ENCODE measurements at regions not wholly inside any gene's neighbourhood (a gene's known extent, or its start where the extent isn't known, plus 50 kb on each side); places are given as distances from the start of the nearest gene placed in this dataset.

DNA sequence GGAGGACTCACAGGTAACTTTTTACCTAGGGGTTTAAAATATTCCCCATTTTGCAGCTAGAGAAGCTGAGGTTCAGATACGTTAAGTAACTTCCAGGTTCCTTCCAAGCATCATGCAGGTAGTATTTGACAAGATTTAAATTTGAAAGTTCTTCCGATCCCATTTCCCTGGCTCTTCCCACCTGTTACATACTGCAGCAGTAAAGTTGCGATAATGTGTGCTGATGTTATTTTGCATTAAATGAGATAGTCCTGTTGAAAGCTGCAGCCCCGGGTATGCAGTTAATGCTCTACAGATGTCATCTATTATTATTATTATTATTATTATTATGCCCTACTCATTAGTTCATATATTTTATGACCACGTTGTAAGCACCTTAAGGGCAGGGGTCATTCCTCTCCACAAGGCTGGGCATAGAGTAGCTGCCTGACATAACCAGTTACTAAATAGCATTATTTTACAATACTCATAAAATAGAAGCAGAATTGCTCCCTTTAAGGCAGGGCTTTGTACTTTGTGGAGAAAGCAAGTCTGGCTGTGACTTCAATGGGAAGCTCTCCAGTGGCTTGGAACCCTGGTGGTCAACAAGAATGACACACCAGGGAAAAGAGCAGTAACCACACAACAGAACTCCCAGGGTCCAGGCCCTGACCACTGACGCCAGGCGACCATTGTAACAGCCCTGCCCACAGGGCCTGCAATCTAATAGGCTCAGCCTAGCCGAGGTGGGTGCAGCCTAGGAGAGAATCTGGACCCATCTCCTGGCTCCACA is 90.8 kb upstream of the CALM2 start:
- TF ChIP-seq, protein P1, sequence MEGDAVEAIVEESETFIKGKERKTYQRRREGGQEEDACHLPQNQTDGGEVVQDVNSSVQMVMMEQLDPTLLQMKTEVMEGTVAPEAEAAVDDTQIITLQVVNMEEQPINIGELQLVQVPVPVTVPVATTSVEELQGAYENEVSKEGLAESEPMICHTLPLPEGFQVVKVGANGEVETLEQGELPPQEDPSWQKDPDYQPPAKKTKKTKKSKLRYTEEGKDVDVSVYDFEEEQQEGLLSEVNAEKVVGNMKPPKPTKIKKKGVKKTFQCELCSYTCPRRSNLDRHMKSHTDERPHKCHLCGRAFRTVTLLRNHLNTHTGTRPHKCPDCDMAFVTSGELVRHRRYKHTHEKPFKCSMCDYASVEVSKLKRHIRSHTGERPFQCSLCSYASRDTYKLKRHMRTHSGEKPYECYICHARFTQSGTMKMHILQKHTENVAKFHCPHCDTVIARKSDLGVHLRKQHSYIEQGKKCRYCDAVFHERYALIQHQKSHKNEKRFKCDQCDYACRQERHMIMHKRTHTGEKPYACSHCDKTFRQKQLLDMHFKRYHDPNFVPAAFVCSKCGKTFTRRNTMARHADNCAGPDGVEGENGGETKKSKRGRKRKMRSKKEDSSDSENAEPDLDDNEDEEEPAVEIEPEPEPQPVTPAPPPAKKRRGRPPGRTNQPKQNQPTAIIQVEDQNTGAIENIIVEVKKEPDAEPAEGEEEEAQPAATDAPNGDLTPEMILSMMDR (IDR thresholded peaks at IDR 0.05 in 2 of 3, conservative IDR thresholded peaks at IDR 0.05 in 1 of 3; ENCODE audit: insufficient read depth in 2 of 3, low read depth in 1 of 3, low read length in 3 of 3), result no peak
- no peak for TF ChIP-seq RAD21 (CRISPR knock-in tag; conservative IDR thresholded peaks at IDR 0.05 in 1 of 2, IDR thresholded peaks at IDR 0.05 in 1 of 2)
- no peak for TF ChIP-seq ZNF354B (CRISPR knock-in tag; IDR thresholded peaks at IDR 0.05)
- no peak for TF ChIP-seq POLR2AphosphoS5 (IDR thresholded peaks at IDR 0.05; ENCODE audit: control insufficient read depth, insufficient read depth, low read depth, low read length)
- TF ChIP-seq, protein P2, sequence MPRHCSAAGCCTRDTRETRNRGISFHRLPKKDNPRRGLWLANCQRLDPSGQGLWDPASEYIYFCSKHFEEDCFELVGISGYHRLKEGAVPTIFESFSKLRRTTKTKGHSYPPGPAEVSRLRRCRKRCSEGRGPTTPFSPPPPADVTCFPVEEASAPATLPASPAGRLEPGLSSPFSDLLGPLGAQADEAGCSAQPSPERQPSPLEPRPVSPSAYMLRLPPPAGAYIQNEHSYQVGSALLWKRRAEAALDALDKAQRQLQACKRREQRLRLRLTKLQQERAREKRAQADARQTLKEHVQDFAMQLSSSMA (CRISPR knock-in tag; IDR thresholded peaks at IDR 0.05), result no peak
- TF ChIP-seq, protein P3, sequence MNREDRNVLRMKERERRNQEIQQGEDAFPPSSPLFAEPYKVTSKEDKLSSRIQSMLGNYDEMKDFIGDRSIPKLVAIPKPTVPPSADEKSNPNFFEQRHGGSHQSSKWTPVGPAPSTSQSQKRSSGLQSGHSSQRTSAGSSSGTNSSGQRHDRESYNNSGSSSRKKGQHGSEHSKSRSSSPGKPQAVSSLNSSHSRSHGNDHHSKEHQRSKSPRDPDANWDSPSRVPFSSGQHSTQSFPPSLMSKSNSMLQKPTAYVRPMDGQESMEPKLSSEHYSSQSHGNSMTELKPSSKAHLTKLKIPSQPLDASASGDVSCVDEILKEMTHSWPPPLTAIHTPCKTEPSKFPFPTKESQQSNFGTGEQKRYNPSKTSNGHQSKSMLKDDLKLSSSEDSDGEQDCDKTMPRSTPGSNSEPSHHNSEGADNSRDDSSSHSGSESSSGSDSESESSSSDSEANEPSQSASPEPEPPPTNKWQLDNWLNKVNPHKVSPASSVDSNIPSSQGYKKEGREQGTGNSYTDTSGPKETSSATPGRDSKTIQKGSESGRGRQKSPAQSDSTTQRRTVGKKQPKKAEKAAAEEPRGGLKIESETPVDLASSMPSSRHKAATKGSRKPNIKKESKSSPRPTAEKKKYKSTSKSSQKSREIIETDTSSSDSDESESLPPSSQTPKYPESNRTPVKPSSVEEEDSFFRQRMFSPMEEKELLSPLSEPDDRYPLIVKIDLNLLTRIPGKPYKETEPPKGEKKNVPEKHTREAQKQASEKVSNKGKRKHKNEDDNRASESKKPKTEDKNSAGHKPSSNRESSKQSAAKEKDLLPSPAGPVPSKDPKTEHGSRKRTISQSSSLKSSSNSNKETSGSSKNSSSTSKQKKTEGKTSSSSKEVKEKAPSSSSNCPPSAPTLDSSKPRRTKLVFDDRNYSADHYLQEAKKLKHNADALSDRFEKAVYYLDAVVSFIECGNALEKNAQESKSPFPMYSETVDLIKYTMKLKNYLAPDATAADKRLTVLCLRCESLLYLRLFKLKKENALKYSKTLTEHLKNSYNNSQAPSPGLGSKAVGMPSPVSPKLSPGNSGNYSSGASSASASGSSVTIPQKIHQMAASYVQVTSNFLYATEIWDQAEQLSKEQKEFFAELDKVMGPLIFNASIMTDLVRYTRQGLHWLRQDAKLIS (CRISPR knock-in tag; IDR thresholded peaks at IDR 0.05), result no peak

Measured in K562 (cell line).